MM.1S (cell line): ENCODE measurements at regions not wholly inside any gene's neighbourhood (a gene's known extent, or its start where the extent isn't known, plus 50 kb on each side); places are given as distances from the start of the nearest gene placed in this dataset.

Source experiments
- DNase-seq: peaks from one replicate; pipeline ENCODE4 v3.0.0-alpha.2; 2015
- H2AFZ ChIP-seq: fragments of 300-600 bp; sonication (generic); 2 replicates; pipeline ENCODE4 v1.6.0; 2016; ENCODE audit warnings: antibody characterized with exemption, low read length
- H3F3A ChIP-seq: fragments of 300-600 bp; sonication (generic); 2 replicates; pipeline ENCODE4 v1.6.1; 2016; ENCODE audit warnings: mild to moderate bottlenecking, antibody characterized with exemption, low read length, moderate library complexity, mixed read lengths; ENCODE audit not compliant: insufficient read depth
- H3K27ac ChIP-seq: fragments of 300-600 bp; sonication (generic); 2 replicates; pipeline ENCODE4 v1.5.1; 2016; ENCODE audit warnings: mild to moderate bottlenecking, low read length
- H3K27me3 ChIP-seq: fragments of 300-600 bp; sonication (generic); replicated peaks from 2 replicates; pipeline ENCODE4 v1.6.0; 2016; ENCODE audit warnings: low read length; ENCODE audit not compliant: insufficient read depth
- H3K36me3 ChIP-seq: fragments of 300-600 bp; sonication (generic); replicated peaks from 2 replicates; pipeline ENCODE4 v1.6.1; 2016; ENCODE audit warnings: mild to moderate bottlenecking, low read length, mixed read lengths; ENCODE audit not compliant: insufficient read depth
- H3K4me1 ChIP-seq: fragments of 300-600 bp; sonication (generic); 2 replicates; pipeline ENCODE4 v1.6.1; 2016; ENCODE audit warnings: low read length, mixed read lengths
- H3K4me2 ChIP-seq: fragments of 300-600 bp; sonication (generic); 2 replicates; pipeline ENCODE4 v1.6.0; 2016; ENCODE audit warnings: low read depth, low read length
- H3K4me3 ChIP-seq: fragments of 300-600 bp; sonication (generic); 2 replicates; pipeline ENCODE4 v1.5.1; 2016; ENCODE audit warnings: low read length, mixed read lengths
- H3K79me2 ChIP-seq: fragments of 300-600 bp; sonication (generic); 2 replicates; pipeline ENCODE4 v1.6.1; 2016; ENCODE audit warnings: mixed run types, low read length, mixed read lengths
- H3K9ac ChIP-seq: fragments of 300-600 bp; sonication (generic); 2 replicates; pipeline ENCODE4 v1.6.1; 2016; ENCODE audit warnings: low read length, mixed read lengths
- H3K9me2 ChIP-seq: fragments of 300-600 bp; sonication (generic); replicated peaks from 2 replicates; pipeline ENCODE4 v1.6.1; 2016; ENCODE audit warnings: mild to moderate bottlenecking, low read length, mixed read lengths; ENCODE audit not compliant: insufficient read depth
- H3K9me3 ChIP-seq: fragments of 300-600 bp; sonication (generic); replicated peaks from 2 replicates; pipeline ENCODE4 v1.6.1; 2016; ENCODE audit warnings: mild to moderate bottlenecking, low read length, mixed read lengths; ENCODE audit not compliant: insufficient read depth
- H4K20me1 ChIP-seq: fragments of 300-600 bp; sonication (generic); 2 replicates; pipeline ENCODE4 v1.6.1; 2016; ENCODE audit warnings: mild to moderate bottlenecking, low read length, moderate library complexity, mixed read lengths; ENCODE audit not compliant: insufficient read depth
- CTCF ChIP-seq: fragments of 300-600 bp; sonication (generic); IDR thresholded peaks from 2 replicates; pipeline ENCODE4 v1.5.1; 2016; ENCODE audit warnings: antibody characterized with exemption, low read length, mixed read lengths
- EZH2 ChIP-seq: fragments of 300-600 bp; sonication (generic); optimal IDR thresholded peaks from 2 replicates; pipeline ENCODE3; 2017; ENCODE audit warnings: low read depth, mild to moderate bottlenecking, antibody characterized with exemption, low read length, mixed read lengths
- EZH2phosphoT487 ChIP-seq: fragments of 300-600 bp; sonication (generic); IDR thresholded peaks from 2 replicates; pipeline ENCODE4 v1.6.1; 2018; ENCODE audit warnings: antibody characterized with exemption, low read length

GRCh38 chr2:160916300-160916699 is 243.9 kb upstream of the TANK start:
- Histone ChIP-seq H4K20me1 (no peaks in the 10 kb centered on the region), H3K27me3 (no peaks in the 10 kb centered on the region), H3K4me2 (no peak overlapping the region), H2AFZ (no peak overlapping the region), H3K4me1 (no peaks in the 10 kb centered on the region), H3K9ac (no peak overlapping the region), H3K27ac (no peak overlapping the region), H3K4me3 (no peak overlapping the region), H3K36me3 (no peaks in the 10 kb centered on the region), H3K9me2 (no peaks in the 10 kb centered on the region), H3K9me3 (no peaks in the 10 kb centered on the region), H3K79me2 (no peaks in the 10 kb centered on the region), H3F3A (no peaks in the 10 kb centered on the region)
- no peak for TF ChIP-seq EZH2
- TF ChIP-seq CTCF: no peak
- TF ChIP-seq EZH2phosphoT487: no peak
- no peak for DNase-seq

- H3K4me2 ChIP-seq: no peak overlapping the region
- H3K36me3 ChIP-seq: no peaks in the 10 kb centered on the region
- H3K4me1 ChIP-seq: no peaks in the 10 kb centered on the region
- TF ChIP-seq CTCF: no peak
- TF ChIP-seq EZH2phosphoT487: no peak
- no peak for TF ChIP-seq EZH2
- H2AFZ ChIP-seq: no peak overlapping the region
- no peaks in the 10 kb centered on the region for H3K79me2 ChIP-seq
- no peak overlapping the region for H3K9ac ChIP-seq
- H3K27ac ChIP-seq: no peak overlapping the region
- no peaks in the 10 kb centered on the region for H4K20me1 ChIP-seq
- H3K9me3 ChIP-seq: no peaks in the 10 kb centered on the region
- H3F3A ChIP-seq: no peaks in the 10 kb centered on the region
- H3K9me2 ChIP-seq: no peaks in the 10 kb centered on the region
- H3K4me3 ChIP-seq: no peak overlapping the region
- no peaks in the 10 kb centered on the region for H3K27me3 ChIP-seq
- no peak for DNase-seq
These were observed 242.4 kb upstream of the TANK start for GRCh38 chr2:160917850-160918249.

DNA sequence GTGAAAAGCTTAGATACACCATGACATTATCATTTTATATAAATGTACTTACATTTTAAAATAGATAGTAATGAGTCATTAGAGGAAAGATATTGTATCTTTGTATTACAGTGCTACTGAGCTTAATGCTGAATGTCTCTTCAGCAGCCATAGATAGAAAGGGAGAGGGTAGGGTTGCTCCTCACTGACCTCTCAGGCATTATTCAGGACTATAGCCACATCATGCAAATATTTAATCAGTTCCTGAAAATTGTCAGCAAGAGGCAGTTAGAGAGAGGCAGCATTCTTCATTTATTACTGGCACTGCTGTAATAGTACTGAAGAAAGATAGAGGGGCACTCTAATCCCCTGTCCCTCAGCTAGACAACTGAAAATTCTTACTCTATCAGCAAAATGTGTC is 242.0 kb upstream of the TANK start:
- Histone ChIP-seq H3K36me3 (no peaks in the 10 kb centered on the region), H4K20me1 (no peaks in the 10 kb centered on the region), H3K9me3 (no peaks in the 10 kb centered on the region), H3K9ac (no peak overlapping the region), H3F3A (no peaks in the 10 kb centered on the region), H2AFZ (no peak overlapping the region), H3K4me2 (no peak overlapping the region), H3K79me2 (no peaks in the 10 kb centered on the region), H3K27ac (no peak overlapping the region), H3K9me2 (no peaks in the 10 kb centered on the region), H3K4me1 (no peaks in the 10 kb centered on the region), H3K27me3 (no peaks in the 10 kb centered on the region), H3K4me3 (no peak overlapping the region)
- no peak for DNase-seq
- TF ChIP-seq EZH2 (no peak), CTCF (no peak), EZH2phosphoT487 (no peak)
